ENCODE measurements at regions not wholly inside any gene's neighbourhood (a gene's known extent, or its start where the extent isn't known, plus 50 kb on each side); places are given as distances from the start of the nearest gene placed in this dataset.

- Mint-ChIP-seq H3K9me3 (no peaks in the 10 kb centered on the region), H3K27me3 (ENCODE audit: insufficient read depth) (peaks cover 2% of the 10 kb centered on the region), H3K4me3 (no peak overlapping the region), H3K36me3 (ENCODE audit: low read depth) (no peaks in the 10 kb centered on the region), H3K27ac (no peak overlapping the region), H3K4me1 (peaks cover 33% of the 10 kb centered on the region)
- Histone ChIP-seq H3K36me3 (ENCODE audit: control insufficient read depth, insufficient read depth, low read length) (no peaks in the 10 kb centered on the region), H3K4me1 (ENCODE audit: control insufficient read depth, insufficient read depth, low read length) (no peaks in the 10 kb centered on the region), H3K4me3 (ENCODE audit: low read length) (no peak overlapping the region), H3K27ac (ENCODE audit: low read depth, low read length) (no peak overlapping the region), H3K9ac (ENCODE audit: extremely low read depth, low read length, poor library complexity, severe bottlenecking) (no peak overlapping the region), H3K27me3 (ENCODE audit: control insufficient read depth, insufficient read depth, low read length, poor library complexity, severe bottlenecking) (no peaks in the 10 kb centered on the region), H3K9me3 (ENCODE audit: control insufficient read depth, low read length) (peaks cover 9% of the 10 kb centered on the region)
- WGBS, 2 experiments (ENCODE audit: insufficient coverage in 1 of 2, insufficient read length in 1 of 2): 91 to 94% methylated on average over 3 to 5 of the region's 5 CpGs
- TF ChIP-seq CTCF (conservative IDR thresholded peaks at IDR 0.05): no peak
- DNase-seq: no peak
Observed at GRCh38 chr3:59321881-59322540, 272.2 kb upstream of the CFAP20DC start.

GRCh38 chr3:59320080-59320479 is 270.3 kb upstream of the CFAP20DC start:
- Mint-ChIP-seq H3K4me1 (peaks cover 26% of the 10 kb centered on the region), H3K9me3 (no peaks in the 10 kb centered on the region), H3K27ac (peak overlapping the region; percentile 81), H3K4me3 (no peak overlapping the region), H3K36me3 (ENCODE audit: low read depth) (no peaks in the 10 kb centered on the region), H3K27me3 (ENCODE audit: insufficient read depth) (peaks cover 2% of the 10 kb centered on the region)
- TF ChIP-seq CTCF (conservative IDR thresholded peaks at IDR 0.05): no peak
- peak; percentile 54 for DNase-seq
- no peak overlapping the region for H3K9ac ChIP-seq (ENCODE audit: extremely low read depth, low read length, poor library complexity, severe bottlenecking)
- no peaks in the 10 kb centered on the region for H3K36me3 ChIP-seq (ENCODE audit: control insufficient read depth, insufficient read depth, low read length)
- H3K27ac ChIP-seq (ENCODE audit: low read depth, low read length): no peak overlapping the region
- H3K9me3 ChIP-seq (ENCODE audit: control insufficient read depth, low read length): peaks cover 9% of the 10 kb centered on the region
- peak overlapping the region; percentile 5 for H3K4me3 ChIP-seq (ENCODE audit: low read length)
- H3K4me1 ChIP-seq (ENCODE audit: control insufficient read depth, insufficient read depth, low read length): no peaks in the 10 kb centered on the region
- no peaks in the 10 kb centered on the region for H3K27me3 ChIP-seq (ENCODE audit: control insufficient read depth, insufficient read depth, low read length, poor library complexity, severe bottlenecking)
- 54 to 74% methylated on average over 3 to 4 of the region's 4 CpGs for WGBS, 2 experiments (ENCODE audit: insufficient coverage in 1 of 2, insufficient read length in 1 of 2)

- no peaks in the 10 kb centered on the region for H3K9me3 Mint-ChIP-seq
- Histone ChIP-seq H3K9me3 (ENCODE audit: control insufficient read depth, low read length) (peaks cover 9% of the 10 kb centered on the region), H3K36me3 (ENCODE audit: control insufficient read depth, insufficient read depth, low read length) (no peaks in the 10 kb centered on the region), H3K4me1 (ENCODE audit: control insufficient read depth, insufficient read depth, low read length) (no peaks in the 10 kb centered on the region), H3K4me3 (ENCODE audit: low read length) (peak overlapping the region; percentile 5), H3K27ac (ENCODE audit: low read depth, low read length) (no peak overlapping the region), H3K9ac (ENCODE audit: extremely low read depth, low read length, poor library complexity, severe bottlenecking) (no peak overlapping the region), H3K27me3 (ENCODE audit: control insufficient read depth, insufficient read depth, low read length, poor library complexity, severe bottlenecking) (no peaks in the 10 kb centered on the region)
- H3K27ac Mint-ChIP-seq: peak overlapping the region; percentile 81
- no peak for TF ChIP-seq CTCF (conservative IDR thresholded peaks at IDR 0.05)
- DNase-seq: no peak
- H3K4me1 Mint-ChIP-seq: peaks cover 26% of the 10 kb centered on the region
- no peak overlapping the region for H3K4me3 Mint-ChIP-seq
- H3K36me3 Mint-ChIP-seq (ENCODE audit: low read depth): no peaks in the 10 kb centered on the region
- WGBS, 2 experiments (ENCODE audit: insufficient coverage in 1 of 2, insufficient read length in 1 of 2): 94 to 97% methylated on average over 3 to 4 of the region's 4 CpGs
- H3K27me3 Mint-ChIP-seq (ENCODE audit: insufficient read depth): peaks cover 2% of the 10 kb centered on the region
Observed at GRCh38 chr3:59319442-59319841, 269.6 kb upstream of the CFAP20DC start.

Data from endodermal cell (in vitro differentiated cells).